ENCODE measurements at regions not wholly inside any gene's neighbourhood (a gene's known extent, or its start where the extent isn't known, plus 50 kb on each side); places are given as distances from the start of the nearest gene placed in this dataset.

DNA sequence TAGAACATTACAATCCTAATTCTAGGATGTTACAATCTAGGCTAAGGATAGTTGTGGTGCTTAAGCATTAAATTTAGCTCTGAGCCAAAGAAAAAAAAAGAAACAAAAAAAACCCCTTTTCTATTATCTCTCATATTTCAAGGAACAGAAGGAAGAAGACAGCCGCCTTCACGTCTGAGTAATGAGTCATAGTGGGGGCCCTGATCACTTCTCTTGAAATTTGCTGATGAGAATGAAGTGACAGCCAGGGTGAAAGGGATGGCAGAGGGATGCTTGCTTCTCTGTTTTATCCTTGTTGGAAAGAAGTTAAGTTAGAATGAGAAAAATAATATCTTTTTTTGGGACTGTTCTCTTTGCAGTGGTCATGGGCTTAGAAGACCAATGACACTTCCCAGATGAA is 82.6 kb upstream of the MPHOSPH6 start:
- intact Hi-C loops (cut with micrococcal nuclease): no loop called here

- intact Hi-C loops (cut with micrococcal nuclease): no loop called here
These were observed 78.7 kb upstream of the MPHOSPH6 start for GRCh38 chr16:82248677-82249076.

DNA sequence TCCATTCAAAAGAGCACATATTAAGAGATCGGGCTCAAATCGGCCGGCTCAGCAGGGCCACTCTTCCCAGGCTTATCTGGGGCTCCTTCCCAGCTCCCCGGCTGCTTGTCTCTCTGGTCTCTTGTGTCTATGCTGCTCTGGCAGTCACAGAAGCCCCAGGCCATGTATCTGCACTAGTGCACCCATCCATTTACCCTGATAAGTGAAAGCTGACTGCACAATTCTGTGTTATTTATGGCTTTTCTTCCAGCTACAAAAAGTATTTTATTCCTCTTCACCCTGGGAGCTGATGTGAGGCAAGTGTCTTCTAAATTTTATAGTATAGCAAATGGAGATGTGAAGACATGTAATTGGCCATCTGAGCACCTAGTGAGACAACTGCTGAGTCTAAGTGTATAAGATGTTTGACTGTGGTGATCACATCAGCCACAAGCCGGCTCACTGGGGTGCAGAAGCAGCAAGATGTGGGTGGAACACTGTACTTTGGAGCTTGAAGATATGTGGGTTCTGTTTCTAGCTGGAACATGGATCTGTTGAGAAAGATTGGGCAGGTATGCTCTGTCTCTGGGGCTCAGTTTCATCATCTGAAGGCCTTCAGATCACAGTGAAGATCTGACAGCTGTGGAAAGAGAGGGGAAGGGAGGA is 78.1 kb upstream of the MPHOSPH6 start:
- intact Hi-C loops (cut with micrococcal nuclease): no loop called here

GRCh38 chr16:82242201-82242600 is 72.2 kb upstream of the MPHOSPH6 start:
- intact Hi-C loops (cut with micrococcal nuclease): no loop called here

- intact Hi-C loops (cut with micrococcal nuclease): no loop called here
These were observed 71.5 kb upstream of the MPHOSPH6 start for GRCh38 chr16:82241469-82242052.

GRCh38 chr16:82240111-82240510 is 70.1 kb upstream of the MPHOSPH6 start:
- intact Hi-C loops (cut with micrococcal nuclease): no loop called here

GRCh38 chr16:82236875-82237274 is 66.9 kb upstream of the MPHOSPH6 start:
- intact Hi-C loops (cut with micrococcal nuclease): no loop called here

DNA sequence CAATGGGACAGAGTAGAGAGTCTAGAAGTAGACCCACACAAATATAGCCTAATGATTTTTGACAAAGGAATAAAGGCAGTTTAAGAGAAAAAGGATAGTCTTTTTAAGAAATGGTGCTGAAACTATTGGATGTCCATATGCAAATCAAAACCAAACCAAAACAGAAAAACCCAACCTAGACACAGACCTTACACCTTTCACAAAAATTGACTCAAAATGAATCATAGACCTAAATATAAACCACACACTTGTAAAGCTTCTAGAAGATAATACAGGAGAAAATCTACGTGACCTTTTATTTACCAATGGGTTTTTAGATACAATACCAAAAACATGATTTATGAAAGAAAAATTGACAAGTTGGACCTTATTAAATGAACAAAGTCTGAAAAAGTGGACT is 66.4 kb upstream of the MPHOSPH6 start:
- intact Hi-C loops (cut with micrococcal nuclease): no loop called here

GRCh38 chr16:82232806-82233205 is 62.8 kb upstream of the MPHOSPH6 start:
- intact Hi-C loops (cut with micrococcal nuclease): no loop called here

DNA sequence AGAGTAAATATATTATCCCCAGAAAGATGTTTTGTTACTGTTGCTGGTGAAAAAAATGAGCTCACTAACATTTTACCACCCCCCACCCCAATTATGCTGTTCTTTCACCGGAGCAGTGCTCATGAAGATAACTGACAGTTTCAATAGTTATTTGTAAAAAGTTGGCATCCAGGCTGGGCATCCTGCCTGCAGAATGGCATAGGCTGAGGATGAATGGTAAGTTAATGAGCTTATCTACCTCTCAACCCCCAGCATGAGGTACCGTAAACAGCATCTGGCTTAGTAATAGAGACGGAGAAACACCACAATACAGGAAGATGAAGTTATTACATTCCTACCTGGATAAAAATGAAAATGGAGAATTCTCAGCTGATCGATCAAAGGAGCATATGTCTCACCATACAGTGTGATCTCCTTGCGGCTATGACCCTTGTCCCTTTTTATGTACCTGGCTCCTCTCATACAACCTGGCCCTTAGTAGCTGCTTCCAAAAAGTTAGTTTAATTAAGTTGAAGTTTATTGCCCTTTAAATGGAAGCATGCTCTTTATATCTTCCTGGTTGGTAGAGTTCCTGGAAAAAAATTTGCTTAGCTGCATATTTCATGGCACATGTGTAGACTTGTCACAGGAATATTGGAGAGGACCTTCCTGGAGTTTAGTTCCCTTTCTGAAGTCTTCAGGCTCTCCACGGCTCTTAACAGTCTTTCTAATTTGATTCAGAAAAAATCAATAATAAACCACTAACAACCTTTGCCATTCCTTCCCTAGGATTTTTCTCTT is 61.2 kb upstream of the MPHOSPH6 start:
- intact Hi-C loops (cut with micrococcal nuclease): loop anchor here (2.0 kb wide), 1 partner anchor 60 kb away; the partner anchor contains the start of gene MPHOSPH6

GRCh38 chr16:82229800-82230619 is 60.0 kb upstream of the MPHOSPH6 start:
- intact Hi-C loops (cut with micrococcal nuclease): loop anchor here (1.0 to 2.0 kb wide), 4 partner anchors 59 to 340 kb away; partner anchors contain the start of gene MPHOSPH6

DNA sequence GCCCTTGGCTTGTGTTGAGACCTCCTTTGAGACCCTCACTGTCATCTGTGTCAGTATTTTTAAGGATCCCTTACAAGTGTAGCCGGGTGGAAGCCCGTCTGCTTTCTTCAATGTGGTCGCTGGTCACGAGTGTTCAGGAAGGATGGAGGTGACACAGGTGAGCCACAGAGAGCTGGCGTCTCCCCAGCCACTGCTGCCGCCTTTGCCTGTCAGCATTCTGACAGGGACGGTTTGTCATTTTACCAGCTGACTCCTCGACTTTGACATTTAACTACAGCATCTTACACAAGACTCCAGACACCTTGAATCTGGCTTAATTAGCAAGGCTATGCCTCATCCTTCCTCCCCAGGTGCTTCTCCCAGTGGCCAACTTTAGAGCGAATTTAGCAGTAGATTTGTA is 56.3 kb upstream of the MPHOSPH6 start:
- intact Hi-C loops (cut with micrococcal nuclease): no loop called here

DNA sequence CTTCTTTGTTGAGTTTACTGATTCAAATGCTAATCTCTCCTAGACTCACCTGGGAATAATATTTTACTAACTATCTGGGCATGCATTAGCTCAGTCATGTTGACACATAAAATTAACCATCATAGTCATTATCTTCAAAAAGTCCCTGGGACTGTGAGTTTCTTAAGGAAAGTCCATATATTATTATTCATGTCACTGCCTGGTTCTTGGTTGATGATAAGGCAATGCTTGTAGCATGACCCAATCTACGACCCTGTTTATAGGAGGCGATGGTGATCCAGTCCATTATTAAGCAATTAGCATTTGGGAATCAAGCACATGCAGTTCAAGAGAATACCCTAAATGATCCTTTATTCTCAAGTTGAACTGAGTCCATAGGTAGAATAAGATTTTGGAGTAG is 54.8 kb upstream of the MPHOSPH6 start:
- intact Hi-C loops (cut with micrococcal nuclease): no loop called here

DNA sequence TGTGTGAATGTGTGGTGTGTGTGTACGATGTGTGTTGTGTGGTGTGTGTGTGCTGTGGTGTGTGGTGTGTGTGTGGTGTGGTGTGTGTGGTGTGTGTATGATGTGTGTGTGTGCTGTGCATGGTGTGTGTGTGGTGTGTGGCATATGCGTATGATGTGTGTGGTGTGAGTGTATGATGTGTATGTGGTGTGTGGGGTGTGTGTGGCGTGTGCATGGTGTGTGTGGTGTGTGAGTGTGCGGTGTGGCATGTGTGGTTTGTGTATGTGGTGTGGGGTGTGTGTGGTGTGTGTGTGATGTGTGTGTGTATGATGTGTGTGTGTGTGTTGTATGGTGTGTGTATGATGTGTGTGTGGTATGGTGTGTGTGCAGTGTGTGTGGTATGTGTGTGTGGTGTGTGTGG is 50.5 kb upstream of the MPHOSPH6 start:
- intact Hi-C loops (cut with micrococcal nuclease): no loop called here
